Thoracic aorta (tissue), 2 donors: ENCODE measurements at regions not wholly inside any gene's neighbourhood (a gene's known extent, or its start where the extent isn't known, plus 50 kb on each side); places are given as distances from the start of the nearest gene placed in this dataset.

Experiments used
- ATAC-seq: fragments of 150-250 bp; one replicate; pipeline ENCODE4 v1.8.0; 2017; ENCODE audit warnings: low read depth; ENCODE audit not compliant: insufficient number of reproducible peaks, low FRiP score
- DNase-seq: peaks from one replicate; pipeline ENCODE4 v3.0.0-alpha.2; 2020; ENCODE audit warnings: low spot score
- H3K27ac ChIP-seq, 2 donors: fragments of 200-600 bp; sonication (generic); 1 replicate in 1 of 2; 2 replicates in 1 of 2; pipeline ENCODE4 v1.5.1; 2016; ENCODE audit warnings: mild to moderate bottlenecking in 2 of 2, moderate library complexity in 2 of 2
- H3K27me3 ChIP-seq: fragments of 200-600 bp; sonication (generic); replicated peaks from 2 replicates; pipeline ENCODE4 v1.6.0; 2016; ENCODE audit warnings: mild to moderate bottlenecking; ENCODE audit not compliant: insufficient read depth
- H3K36me3 ChIP-seq: fragments of 200-600 bp; sonication (generic); one replicate; pipeline ENCODE4 v1.5.1; 2016
- H3K4me1 ChIP-seq, 2 donors: fragments of 200-600 bp; sonication (generic); 1 replicate in 1 of 2; 2 replicates in 1 of 2; pipeline versions ENCODE4 v1.5.1 to v1.6.0; 2016; ENCODE audit warnings: low read depth in 2 of 2, mild to moderate bottlenecking in 1 of 2; ENCODE audit not compliant: control insufficient read depth in 1 of 2
- H3K4me3 ChIP-seq: fragments of 200-600 bp; sonication (generic); 2 replicates; pipeline ENCODE4 v1.5.1; 2016; ENCODE audit warnings: mild to moderate bottlenecking
- H3K9me3 ChIP-seq: fragments of 200-600 bp; sonication (generic); 2 replicates; pipeline ENCODE4 v1.5.1; 2016
- TF ChIP-seq, protein P1 (sequence below): fragments of 200-600 bp; sonication (generic); IDR thresholded peaks from one replicate; pipeline ENCODE4 v1.5.1; 2019; ENCODE audit warnings: antibody characterized with exemption

DNA sequence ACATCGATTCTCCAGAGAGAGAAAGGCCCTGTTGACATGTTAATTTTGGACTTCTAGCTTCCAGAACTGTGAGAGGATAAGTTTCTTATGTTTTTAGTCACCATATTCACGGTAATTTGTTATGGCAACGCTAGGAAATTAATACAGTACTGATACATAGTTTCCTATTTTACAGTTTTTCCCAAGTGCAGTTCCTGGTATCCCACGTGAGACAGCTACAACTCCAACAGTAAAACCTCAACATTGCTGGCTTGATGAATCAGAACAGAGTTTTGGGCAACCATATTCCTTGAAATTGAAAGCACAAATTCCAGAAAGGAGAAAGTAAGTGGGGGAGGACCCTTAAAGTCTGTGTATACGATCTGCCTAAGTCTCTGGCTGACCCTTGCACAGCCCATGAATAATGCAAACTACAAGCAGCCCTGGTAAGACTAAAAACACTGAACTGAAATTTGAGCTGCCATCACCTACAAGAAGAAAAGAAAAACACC, 505.1 kb upstream of the NRSN1 start:
- Histone ChIP-seq H3K4me1 (peaks cover 0 to 11% of the 10 kb centered on the region in 2 donors), H3K9me3 (no peaks in the 10 kb centered on the region), H3K27ac (no peak overlapping the region), H3K27me3 (no peaks in the 10 kb centered on the region), H3K4me3 (no peak overlapping the region), H3K36me3 (no peaks in the 10 kb centered on the region)
- DNase-seq (no peak), ATAC-seq (no peak)
- TF ChIP-seq, protein P1, sequence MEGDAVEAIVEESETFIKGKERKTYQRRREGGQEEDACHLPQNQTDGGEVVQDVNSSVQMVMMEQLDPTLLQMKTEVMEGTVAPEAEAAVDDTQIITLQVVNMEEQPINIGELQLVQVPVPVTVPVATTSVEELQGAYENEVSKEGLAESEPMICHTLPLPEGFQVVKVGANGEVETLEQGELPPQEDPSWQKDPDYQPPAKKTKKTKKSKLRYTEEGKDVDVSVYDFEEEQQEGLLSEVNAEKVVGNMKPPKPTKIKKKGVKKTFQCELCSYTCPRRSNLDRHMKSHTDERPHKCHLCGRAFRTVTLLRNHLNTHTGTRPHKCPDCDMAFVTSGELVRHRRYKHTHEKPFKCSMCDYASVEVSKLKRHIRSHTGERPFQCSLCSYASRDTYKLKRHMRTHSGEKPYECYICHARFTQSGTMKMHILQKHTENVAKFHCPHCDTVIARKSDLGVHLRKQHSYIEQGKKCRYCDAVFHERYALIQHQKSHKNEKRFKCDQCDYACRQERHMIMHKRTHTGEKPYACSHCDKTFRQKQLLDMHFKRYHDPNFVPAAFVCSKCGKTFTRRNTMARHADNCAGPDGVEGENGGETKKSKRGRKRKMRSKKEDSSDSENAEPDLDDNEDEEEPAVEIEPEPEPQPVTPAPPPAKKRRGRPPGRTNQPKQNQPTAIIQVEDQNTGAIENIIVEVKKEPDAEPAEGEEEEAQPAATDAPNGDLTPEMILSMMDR: no peak

DNA sequence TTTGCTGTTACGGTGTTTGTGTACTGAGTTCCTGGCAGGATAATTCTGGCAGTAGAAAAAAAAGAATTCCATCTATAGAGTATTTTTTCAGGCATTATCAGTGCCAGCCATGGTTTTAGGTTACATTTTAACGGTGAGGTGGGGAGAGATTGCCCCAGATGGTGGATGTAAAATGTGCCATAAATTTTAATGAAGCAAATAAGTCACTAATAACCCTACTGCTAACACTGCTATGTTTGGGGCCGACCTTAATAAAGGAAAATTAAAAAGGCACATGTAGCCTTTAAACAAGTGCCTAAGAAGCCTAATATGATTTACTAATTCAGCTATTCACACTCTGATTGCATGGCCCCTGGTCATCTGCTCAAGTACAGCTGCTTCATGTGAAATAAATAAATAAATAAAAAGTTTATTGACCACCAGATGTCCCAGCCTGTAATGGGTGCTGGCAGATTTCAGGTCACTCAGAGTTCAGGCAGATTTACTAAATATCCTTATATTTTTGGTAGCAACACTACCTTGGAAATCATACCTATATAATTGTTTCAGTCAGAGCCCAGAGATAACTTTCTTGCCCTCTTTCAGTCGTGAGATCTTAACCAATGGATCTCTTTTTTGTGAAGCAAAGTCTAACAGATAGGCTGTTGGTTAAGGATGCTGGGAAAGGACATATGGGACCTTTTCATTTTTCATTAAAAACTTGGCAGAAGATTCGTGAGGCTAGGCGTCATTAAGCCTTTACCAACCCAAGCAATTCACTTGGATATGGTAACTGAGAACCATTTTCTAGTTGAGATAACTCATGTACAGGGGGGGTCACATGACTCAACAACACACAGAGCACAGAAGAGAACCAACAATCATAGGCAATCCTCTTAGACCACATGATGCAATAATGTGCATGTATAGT, 495.0 kb upstream of the NRSN1 start:
- Histone ChIP-seq H3K4me3 (no peak overlapping the region), H3K27me3 (no peaks in the 10 kb centered on the region), H3K36me3 (no peaks in the 10 kb centered on the region), H3K27ac (no peak overlapping the region), H3K4me1 (no peaks in the 10 kb centered on the region), H3K9me3 (no peaks in the 10 kb centered on the region)
- TF ChIP-seq, protein P1: no peak
- DNase-seq (no peak), ATAC-seq (no peak)

DNA sequence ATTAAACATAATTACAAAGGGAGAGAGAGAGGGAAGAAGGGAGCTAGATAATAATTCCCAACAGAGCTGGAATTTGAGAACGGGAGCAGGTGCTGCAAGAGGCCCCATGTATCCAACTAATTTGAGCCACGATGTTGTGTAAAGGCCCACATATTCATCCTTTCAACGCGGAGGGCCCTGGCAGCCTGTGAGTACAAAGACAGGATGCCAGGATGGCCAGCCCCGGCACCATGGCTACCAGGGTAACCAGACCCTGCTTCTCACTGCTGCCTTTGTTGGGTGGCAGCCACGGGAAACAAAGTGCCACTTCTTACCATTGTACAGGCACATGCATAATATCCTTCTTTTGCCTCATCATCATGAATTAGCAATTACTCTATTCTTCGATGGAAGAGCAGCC, 492.0 kb upstream of the NRSN1 start:
- H3K9me3 ChIP-seq: no peaks in the 10 kb centered on the region
- H3K4me3 ChIP-seq: no peak overlapping the region
- TF ChIP-seq, protein P1: no peak
- H3K36me3 ChIP-seq: no peaks in the 10 kb centered on the region
- no peaks in the 10 kb centered on the region for H3K27me3 ChIP-seq
- DNase-seq: no peak
- ATAC-seq: no peak
- no peaks in the 10 kb centered on the region for H3K4me1 ChIP-seq
- H3K27ac ChIP-seq: no peak overlapping the region

DNA sequence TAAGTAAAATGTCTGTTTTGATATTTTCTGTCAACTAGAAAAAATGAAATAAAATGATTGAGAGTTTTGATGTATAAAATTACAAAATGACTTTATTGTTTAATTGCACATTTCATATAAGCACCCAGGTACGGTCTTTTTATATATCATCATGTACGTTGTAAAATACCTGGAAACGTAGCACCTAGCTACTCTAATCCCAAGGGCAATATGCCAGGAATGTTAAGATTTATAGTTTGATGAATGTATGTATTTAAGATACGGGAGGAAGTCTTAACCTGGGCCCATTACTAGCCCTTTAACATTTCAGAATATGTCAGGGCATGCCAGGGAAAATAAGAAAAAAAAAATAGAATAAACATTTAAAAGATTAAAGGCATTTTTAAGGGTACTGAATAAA, 490.9 kb upstream of the NRSN1 start:
- Histone ChIP-seq H3K4me3 (no peak overlapping the region), H3K27ac (no peak overlapping the region), H3K4me1 (no peaks in the 10 kb centered on the region), H3K9me3 (no peaks in the 10 kb centered on the region), H3K27me3 (no peaks in the 10 kb centered on the region), H3K36me3 (no peaks in the 10 kb centered on the region)
- TF ChIP-seq, protein P1: no peak
- DNase-seq: no peak
- no peak for ATAC-seq

DNA sequence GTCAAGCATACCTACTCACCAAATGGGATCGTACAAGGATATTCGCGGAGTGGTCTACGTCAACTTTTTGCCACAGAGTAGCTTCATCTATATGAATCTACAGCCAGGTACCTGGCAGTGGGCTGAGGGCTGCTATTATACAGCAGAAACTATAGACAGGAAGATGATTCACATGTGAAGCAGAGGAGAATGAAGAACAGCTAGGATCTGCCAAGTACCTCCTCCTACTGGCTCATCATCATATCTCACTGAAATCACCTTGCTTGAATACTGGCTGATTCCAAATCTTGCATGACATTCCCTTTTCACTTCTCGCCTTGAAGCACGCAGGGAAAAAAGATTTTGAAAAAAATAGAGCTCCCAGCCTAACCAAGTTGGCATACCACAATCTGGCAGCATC, 488.7 kb upstream of the NRSN1 start:
- no peaks in the 10 kb centered on the region for H3K9me3 ChIP-seq
- no peak for DNase-seq
- H3K4me1 ChIP-seq: no peaks in the 10 kb centered on the region
- H3K4me3 ChIP-seq: no peak overlapping the region
- no peak overlapping the region for H3K27ac ChIP-seq
- no peaks in the 10 kb centered on the region for H3K36me3 ChIP-seq
- no peaks in the 10 kb centered on the region for H3K27me3 ChIP-seq
- no peak for ATAC-seq
- TF ChIP-seq, protein P1: no peak
